ENCODE measurements at regions not wholly inside any gene's neighbourhood (a gene's known extent, or its start where the extent isn't known, plus 50 kb on each side); places are given as distances from the start of the nearest gene placed in this dataset.

DNA sequence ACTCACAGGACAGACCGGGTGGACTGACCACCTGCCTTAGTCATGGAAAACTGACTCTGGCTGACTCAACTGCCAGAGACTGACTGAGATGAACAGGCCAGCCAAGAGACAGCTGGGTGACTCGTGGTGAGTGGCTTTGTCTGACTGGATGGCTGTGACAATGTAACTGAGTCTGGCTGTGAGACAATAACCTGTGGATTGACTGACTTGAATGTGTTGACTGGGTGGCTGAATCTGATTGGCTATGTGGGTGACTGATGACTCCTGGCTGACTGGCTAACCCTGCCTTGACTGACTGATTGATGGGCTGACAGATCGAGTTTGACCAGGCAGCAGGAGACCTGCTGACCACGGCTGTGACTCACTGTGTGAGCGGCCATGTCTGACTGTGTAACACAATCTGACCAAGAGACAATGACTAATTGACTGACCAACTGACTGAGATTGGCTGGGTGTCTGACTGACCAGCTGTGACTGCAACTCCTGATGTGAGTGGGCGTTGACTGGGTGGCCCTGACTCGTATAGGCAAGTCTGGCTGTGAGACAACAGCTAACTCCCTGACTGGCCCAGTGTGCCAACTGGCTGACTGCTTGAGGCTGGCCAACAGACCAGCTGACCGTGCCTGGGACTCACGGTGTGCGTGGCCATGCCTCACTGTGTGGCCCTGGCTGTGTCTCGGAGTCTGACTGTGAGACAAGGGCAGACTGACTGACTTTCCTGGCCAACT is 509.1 kb downstream of the SHQ1 start:
- DNase-seq = peak; percentile 89

DNA sequence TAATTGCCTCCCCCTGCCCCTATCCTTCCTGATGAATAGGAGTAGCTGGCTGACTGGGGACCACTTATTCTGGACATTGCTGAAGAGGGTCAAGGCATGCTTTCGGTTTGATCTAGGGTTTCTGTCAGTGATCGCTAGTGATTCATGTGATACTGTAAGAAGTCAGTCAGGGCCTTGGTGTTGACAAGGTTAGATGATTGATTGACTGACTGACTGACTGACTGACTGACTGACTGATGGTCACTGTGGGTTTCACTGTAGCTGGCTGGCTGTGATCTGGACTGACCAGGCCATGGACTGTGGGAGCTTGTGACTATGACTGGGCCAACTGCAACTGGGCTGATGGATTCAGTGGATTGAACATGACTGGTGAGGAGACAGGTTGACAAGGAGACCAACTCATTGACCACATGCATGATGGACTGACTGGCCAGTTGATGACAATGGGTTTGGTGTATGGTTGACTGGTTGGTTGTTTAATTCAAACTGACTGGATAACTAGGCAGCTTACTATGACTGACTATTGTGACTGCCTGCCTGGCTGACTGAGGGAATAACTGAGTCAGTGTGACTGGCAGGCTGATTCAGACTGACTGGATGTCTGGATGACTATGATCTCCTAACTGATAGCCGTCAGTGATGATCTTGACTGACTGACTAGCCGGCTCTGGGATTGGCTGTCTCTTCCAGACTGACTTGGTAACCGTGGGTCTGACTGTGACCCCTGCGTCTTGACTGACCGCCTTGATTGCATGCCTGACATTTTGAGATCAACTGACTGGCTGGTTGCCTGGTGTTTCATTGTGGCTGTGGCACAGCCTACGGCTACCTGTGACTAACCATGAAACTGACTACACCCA is 509.9 kb downstream of the SHQ1 start:
- peak; percentile 21 for DNase-seq

DNA sequence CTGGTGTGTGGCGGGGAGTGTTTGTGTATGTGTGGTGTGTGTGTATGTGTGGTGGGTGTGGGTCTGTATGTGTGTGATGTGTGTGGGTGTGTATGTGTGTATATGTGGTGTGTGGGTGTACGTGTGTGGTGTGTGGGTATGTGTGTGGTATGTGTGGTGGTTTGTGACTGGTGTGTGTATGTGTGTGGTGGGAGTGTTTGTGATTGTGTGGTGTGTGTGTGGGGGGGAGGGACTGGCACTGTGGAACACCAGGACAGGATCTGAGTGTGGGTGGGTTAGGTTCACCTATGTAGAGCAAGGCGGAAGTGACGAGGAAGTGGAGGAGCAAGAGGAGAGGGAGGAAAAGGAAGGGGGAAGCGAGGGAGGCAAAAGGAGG is 510.8 kb downstream of the SHQ1 start:
- DNase-seq = no peak

DNA sequence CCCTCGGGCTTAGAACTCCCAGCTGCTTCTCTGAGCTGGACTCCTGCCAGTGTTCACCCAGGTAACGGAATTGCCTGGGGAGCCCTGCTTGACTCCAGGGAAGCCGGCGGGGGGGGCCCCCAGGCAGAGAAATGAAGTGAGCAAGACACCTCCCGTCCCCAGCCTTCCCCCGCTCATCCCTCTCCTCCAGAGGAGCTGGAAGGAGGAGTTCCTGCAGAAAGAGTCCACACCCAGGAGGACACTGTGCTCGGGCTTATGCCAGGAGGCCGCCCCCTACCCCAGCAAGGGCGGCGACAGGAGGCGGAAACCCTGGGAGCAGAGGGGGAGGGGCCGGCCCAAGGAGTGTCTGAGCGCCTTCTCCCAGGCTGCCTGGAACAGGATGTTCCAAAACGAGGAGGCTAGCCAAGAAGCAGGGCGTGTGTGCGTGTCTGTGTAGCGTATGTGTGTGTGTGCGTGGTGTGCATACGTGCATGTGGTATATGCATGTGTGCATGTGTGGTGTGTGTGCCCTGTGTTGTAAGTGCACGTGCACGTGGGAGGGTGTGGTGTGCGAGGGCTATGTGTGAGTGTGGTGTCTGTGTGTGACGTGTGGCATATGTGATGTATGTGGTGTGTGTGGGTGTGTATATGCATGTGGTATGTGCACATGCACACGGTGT is 511.3 kb downstream of the SHQ1 start:
- DNase-seq = peak; percentile 45

DNA sequence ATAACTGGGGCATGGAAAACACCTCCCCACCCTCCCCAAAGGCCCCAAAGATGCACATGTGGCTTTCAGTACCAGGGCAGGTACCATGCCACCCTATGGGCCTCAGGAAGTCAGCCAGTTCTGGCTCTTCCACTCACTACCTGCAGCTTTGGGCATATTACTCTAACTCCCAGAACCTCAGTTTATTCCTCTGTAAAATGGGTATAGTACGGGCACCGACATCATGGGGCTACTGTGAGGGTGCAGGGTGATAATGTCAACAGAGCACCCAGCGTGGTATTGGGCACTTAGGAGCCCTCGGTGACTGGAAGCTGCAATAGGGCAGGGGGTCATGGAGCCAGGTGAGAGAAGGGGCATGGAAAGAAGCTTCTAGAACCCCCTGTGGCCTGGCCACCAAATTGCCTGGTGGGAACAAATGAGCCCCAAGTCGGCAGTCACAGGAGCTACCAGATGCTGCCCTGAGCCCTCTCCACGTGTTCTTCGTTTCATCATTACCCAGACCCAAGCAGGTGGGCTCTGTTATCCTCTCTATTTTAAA is 512.1 kb downstream of the SHQ1 start:
- DNase-seq = no peak

DNA sequence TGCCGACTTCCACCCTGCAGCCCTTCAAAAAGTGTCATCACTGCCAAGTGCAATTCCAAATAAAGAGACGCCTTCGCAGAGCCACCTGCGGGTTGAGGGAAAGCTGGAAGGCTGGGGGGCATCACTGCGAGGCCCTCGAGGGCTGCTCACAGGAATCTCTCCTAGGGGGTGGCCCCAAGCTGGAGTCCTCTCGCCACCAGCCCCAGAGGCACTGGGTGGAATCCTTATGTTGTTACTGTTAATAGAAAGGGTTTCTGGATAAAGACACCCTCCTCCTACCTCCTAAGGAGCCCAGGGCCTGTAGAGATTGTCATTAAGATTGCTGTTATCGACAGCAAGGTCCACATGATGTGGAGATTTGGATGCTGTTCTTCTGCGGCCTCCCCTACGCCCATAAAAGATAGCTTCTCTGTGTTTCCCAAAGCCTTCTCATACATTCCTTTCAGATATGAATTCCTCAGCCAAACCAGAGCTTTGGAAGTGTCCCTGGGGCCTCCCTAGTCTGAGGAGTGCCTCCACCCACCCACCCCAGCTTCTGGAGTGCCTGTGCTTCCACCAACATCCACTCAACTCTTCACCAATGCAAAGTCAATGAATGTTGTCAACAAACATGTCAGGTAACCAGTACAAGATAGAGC is 512.7 kb downstream of the SHQ1 start:
- no peak for DNase-seq

DNA sequence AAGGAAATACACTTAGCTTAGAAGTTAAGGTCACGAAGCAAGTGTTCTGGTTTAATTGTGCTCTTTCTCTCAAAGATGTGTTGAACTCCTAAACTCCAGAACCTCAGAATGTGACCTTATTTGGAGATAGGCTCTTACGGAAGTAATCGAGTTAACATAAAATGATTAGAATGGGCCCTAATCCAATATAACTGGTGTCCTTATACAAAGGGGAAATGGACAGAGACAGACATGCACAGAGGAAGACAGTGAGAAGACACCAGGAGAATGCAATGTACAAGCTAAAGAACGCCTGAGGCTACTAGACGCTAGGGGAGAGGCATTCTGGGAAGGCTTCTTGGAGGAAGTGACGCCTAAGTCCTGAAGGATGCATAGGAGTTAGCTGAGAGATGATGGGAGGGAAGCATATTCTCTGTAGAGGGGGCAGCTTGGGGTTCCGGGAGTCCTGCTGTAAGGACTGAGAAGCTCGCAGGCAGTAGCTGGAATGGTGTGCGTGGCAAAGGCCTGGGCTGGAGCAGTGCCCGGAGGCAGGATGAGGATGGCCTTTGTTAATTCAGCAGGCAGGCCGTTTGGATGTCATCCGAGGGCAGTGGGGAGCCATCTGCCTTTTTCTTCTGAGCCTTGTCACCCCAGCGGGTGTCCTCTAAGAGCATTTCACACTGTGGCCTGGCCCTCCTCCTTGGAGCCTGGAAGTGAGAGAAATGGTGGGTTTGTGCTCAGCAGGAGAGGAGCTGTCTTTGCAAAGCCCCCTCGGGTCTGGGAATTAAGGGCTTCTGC is 513.4 kb downstream of the SHQ1 start:
- DNase-seq = no peak

DNA sequence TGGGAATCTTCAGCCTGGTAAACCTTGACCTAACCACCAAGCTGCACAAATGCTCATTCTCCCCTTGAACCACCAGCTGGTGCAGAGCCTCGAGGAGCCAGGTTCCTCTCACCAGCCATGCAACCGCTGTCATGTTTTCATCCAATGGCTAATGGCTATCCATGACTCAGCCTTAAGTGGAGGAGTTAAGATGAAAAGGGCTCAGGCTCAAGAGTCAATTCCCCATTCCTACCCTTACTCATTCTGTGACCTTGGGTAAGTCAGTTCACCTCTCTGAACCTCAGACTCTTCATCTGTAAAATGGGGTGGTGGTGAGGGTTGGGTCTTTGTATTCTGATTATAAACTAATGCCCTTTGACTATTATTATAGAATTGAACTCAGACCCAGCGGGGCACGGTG is 515.6 kb downstream of the SHQ1 start:
- no peak for DNase-seq

DNA sequence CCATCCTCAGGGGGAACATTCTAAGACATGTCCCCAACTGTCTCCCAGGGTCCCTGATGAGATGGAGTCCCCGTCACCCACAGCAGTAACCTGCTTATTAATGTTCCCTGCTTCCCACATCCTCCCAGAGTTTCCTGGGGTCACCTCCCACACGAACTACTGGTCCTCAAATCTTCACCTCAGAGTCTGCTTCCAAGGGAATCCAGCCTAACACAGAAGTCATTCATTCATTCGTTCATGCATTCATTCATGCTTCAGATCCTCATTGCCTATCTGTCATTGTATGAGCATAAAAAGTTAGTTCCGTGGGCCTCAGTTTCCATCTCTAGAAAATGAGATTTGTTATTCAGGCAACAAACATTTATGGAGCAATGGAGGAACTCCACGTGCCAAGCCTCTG is 516.2 kb downstream of the SHQ1 start:
- no peak for DNase-seq

DNA sequence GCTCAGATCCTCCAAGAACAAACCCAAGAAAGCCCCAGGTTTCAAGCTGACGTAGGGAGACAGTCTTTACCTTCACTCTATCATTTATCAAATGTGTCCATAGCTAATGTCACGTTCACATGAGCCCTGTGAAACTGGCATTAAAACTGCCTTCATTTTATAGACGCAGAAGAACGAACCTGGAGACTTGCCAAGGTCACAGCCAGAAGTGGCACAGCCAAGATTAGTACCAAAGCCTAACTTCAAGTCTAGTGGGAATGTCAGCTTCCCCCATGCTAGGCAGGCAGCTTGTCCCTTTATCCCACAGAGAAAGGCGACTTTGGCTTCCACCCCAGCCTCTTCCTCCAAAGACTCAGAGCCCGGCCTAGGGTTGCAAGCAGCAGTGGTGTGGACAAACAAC is 517.2 kb downstream of the SHQ1 start:
- DNase-seq = no peak

DNA sequence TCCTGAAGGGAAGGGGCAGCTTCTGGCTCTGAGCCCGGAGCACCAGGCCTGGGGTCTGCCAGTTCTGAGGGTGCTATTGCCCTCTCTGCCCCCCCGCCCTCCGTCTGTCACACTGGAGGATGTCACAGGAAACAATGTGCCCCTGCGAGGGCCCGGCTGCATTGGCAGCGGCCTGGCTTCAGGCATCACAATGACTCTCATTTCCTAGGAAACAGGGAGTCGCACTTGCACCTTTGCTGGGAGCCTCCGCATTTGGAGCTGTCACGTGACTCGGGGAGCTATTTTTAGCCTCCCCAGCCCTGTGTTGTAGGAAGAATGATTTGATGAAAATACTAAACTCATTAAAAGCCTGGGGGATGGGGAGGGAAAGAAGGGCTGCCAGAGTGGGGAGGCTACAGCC is 518.9 kb downstream of the SHQ1 start:
- no peak for DNase-seq

DNA sequence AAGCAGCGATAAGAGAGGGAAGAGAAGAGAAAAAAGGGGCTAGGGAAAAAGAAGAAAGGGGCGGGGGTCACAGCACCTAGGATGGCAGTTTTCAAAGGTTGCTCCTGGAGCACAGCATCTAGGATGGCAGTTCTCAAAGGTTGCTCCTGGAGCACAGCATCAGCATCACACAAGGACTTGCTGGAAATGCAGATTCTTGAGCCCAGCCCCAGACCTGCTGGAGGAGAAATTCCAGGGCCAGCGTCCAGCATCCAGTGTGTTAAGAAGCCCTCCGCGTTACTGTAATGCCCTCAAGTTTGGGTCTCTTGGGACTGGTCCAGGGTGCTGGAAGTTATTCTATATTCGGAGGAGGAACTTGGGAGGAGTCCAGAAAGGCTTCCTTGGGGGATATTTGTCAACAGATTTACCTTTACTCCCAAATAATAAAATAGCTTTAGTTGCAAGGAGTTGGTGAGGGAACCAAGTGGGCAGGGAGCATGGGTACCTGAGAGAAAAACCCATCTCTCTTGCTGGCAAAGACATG is 519.4 kb downstream of the SHQ1 start:
- no peak for DNase-seq

DNA sequence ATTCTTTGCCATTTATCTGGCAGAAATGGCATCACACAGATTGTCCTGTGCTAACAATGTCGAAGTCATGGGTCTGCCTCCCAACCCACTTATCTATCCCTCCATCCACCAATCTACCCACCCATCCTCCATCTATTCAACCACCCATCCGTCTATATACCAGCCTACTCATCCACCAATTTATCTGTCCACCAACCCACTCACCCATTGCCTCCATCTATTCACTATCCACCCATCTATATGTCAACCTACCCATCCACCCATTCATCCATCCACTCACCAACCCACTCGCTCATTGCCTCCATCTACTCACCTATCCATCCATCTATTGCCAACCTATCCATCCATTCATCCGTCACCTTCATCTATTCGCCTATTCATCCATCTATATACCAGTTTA is 521.2 kb downstream of the SHQ1 start:
- no peak for DNase-seq

DNA sequence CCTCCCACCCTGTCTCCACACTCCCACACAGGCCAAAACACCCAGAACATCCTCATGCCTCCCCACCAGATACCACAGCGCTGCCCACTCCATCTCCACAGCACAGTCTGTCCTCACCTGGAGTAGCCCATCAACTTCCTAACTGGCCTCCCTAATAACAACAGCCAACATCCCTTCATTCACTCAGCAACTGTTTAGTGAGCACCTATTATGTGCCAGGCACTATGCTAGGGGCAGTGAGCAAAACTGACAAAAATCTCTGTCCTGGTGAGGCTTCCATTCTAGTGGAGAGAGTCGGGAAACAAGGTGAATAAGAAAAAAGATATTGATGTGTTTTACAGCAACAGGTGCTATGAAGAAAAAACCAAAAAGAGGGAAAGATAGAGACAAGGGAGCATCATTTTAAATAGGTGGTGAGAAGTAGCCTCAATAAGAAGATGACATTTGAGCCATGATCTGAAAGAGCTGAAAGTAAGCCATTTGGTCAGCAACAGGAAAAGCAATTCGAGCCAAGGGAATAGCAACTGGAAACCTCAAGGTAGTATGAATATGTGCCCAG is 523.9 kb downstream of the SHQ1 start:
- DNase-seq = no peak

DNA sequence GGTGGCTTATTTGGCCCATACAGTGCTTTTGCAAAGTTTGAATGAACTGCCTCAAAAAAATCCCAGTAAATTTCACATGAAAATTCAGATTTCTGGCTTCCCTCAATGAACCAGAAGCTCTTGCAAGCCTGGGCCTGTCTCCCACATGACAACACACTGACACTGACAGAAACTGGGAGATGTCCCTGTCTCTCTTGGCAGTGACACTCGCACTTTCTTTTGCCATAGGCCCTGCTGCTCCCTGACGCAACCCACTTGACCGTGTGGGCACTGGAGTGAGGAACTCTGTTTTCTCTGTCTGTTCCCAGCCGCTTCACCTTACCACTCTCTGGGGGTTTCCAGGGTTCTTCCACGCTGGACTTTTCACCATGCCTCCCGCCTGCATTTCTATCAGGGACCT is 524.5 kb downstream of the SHQ1 start:
- no peak for DNase-seq

DNA sequence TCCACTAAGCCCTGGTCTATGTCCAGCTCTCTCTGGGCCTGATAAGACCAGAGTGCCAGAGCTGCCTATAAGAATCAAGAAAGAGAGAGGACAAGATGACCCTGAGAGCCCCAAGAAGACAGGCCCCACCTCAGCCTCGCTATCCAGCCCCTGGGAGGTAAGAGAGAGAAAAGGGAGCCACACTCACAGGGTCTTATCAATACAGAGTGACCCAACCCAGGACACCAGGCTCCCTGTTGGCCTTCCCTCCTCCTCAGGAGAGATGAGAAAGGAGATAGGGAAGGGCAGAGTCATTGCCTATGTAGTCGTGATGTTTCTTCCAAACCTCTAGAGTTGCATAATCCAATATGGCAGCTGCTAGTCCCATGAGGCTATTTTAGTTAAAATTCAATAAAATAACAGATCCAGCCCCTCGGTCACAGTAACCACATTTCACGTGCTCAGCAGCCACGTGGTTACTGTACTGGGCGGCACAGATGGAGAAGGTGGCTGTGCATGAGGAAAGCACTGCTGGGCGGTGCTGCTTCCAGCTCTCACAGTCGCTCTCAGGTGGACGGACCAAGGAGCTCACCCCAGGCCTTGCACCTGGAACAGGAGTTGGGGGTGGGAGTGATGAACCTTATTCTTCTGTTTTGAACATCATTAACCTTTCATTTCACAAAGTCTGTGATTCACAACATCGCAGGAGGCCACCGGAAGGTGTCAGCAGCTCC is 525.8 kb downstream of the SHQ1 start:
- no peak for DNase-seq

DNA sequence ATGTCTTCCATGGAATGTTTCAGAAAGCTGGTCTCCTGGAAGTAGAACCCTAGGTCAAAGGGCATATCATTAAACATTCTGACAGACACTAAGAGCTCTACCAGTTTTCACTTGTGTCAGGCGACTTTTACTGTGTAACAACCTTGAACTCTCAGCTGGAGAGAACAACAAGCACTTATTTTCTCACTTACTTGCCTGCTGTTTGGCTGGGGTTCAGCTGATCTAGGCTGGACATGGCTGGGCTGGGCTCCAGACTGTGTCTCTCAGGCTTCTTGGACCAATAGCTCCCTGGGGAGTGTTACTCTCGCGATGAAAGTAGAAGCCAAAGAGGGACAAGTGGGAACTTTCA is 527.3 kb downstream of the SHQ1 start:
- DNase-seq = no peak

DNA sequence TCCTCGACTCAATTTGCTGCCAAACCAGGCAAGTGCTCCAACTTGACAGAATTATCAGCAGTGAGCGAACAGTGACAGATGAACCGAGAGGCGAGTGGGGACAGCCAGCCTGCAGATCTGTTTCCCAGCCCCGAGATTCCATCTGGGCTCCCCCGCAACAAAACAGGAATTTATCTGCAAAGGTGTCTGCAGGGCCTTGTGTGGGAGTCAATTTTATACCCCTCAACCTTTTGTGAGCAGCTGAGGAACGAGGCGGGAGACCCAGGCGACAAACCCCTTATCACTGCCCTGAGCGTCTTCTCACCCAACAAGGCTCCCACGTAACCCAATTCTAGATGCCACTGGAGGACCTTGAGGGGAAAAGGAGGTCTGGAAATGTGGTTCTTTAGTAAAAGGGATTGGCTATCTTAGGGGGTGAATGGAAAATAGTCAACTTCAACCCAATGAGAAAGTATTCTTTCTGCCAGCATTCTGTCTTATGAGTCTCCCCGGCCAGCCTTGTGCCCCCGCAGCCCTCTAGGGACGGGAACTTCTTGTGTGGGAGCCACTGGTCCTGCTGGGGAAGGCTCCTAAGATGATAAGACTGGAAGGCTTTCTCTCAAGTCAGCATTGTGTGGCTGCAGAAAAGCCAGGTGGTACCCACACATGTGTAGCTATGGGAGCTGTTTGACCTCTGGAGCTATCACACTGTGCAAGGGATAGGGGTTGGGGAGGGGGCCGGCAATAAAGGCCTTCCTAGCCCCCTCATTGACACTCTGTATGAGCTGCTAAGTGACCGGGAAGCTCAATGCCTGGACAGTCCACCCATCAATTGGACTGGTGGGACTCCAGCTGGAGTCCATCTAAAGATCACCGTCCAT is 527.9 kb downstream of the SHQ1 start:
- no peak for DNase-seq

DNA sequence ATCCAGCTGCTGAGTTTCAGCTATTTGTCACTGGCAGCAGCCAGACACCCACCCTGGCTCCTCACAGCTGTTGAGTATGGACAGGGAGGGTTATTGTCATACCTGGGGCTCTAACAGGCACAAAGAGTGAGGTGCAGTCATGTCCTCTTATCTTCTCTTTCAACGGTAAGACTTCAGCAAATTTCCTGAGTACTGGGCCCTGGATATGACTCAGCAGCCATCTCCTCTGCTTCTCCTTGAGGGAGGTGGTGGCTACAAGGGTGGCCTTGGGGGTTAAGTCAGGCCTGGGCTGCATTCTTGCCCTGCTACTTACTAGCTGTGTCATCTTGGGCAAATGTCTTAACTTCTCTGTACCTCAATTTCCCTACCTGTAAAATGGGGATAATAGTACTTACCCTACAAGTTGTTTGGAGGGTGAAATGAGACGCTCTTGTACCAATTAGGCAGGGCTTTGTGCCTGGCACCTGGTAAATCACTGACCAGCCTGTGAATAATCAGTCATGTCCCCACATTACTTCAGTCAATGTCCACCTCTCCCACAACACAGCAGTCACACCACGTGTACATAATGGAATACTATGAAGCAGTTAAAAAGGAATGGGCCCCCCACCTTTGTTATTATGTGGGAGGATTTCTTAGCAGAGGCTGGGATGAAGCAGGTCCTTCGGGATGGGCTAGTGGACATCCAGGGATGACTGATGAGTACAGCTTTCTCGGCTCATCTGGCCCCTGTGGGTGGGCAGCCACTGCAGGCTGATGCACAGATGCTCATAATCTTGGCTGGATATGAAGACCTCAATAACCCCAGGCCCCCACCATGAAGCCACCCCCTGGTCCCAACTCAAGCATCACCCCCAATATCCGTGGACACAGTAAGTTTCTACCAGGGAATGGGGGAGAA is 528.8 kb downstream of the SHQ1 start:
- DNase-seq = peak; percentile 56

Measured in dermis blood vessel endothelial cell (primary cell).